GM19324 (cell line): ENCODE measurements at regions not wholly inside any gene's neighbourhood (a gene's known extent, or its start where the extent isn't known, plus 50 kb on each side); places are given as distances from the start of the nearest gene placed in this dataset.

Experiments
- ATAC-seq: cut with Tn5 transposase; IDR thresholded peaks from one replicate; pipeline ENCODE4 v1.9.1; 2021; ENCODE audit warnings: mild to moderate bottlenecking, moderate library complexity; ENCODE audit not compliant: unreplicated experiment, low FRiP score

DNA sequence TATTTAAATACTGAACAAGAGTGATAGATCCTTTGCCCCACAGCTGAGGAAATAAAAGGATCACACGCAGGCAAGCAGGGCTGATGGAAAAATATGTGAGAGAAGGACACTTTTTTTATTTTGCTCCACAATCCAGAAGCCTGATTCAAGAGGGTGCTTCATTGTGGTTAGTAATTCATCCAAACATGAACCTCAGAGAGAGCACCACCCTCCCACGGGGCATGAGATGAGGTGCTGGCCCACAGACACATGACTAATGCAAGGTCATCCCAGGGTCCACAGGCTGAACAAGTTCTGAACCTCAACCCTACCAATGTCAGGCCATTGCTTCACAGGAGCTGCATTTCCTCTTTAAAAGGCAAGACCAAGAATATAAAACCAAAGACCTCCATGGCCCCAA, 239.6 kb downstream of the MREG start:
- no peak for ATAC-seq

DNA sequence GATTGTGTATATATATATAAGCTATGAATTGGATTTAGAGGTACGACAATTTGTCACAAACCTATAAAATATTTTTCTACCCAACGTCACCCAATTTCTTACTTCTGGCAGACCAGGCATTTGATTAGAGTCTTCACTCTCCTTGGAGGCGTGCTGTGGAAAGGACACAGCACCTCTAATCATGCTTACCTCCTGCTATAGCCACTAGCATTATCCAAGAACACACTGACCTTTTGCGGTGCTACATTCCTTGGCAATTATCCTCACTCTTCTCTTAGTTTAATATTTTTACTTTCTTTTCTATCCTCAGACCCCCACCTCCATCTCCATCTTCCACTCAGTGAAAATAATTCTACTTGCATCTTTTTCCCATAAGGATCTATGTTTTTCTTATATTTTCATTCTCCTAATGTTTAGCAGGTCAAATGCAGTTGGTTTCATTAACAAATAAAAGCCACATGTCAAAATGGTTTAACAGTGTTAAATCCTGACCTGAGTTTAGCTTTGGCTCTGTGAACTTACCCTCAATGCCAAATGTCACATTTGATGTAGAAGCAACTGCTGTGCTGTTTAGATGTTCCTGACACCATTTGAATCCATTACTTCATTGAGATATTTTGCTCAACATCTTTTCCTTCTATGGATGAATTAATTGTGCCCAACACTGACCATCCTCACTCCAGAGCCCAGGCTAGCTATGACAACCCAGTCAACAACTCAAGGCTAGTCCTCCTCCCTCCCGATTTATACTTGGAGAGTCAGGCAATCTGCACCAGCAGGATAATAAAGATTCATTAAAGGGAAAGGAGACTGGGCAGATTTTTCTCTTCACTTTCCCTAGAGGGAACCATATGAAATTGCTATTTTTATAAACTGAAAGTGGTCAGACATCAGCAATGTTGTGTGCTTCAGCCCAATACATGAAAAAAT, 240.5 kb downstream of the MREG start:
- no peak for ATAC-seq

DNA sequence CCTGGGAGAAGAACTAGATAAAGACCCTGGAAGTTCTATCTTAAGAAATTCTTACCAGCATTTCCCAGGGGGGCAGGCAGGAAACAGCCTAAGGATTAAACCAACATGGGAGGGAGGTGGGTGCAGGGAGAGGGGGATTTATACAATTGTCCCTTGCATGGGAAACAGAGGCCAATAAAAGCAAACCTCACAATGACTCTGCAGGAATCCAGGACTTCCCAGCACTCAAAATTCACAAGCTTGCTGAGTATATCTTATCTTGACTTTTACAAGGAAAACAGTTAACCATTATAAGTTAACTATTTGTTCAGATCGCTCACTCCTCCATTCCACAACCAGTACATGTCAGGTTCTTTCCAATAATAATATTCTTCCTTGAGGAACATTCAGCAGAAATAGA, 241.3 kb downstream of the MREG start:
- ATAC-seq = no peak

DNA sequence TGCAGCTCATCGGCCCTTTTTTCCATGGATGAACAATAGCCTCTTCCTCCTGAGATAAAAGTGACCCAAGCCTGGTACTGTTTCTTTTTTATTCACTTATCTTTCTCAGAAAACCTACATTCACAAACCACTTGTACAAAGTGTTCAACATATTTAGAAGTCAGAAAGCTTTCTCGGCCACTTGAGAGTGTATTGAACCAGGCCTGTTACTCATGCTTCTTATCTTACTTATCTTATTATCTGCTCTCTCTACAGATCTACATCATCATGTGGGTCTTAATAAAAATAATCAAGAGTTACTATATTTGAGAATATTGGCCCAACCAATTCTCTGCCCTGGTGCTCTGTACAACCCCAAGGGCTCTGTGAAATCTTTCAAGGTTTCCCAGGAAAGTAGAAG, 242.1 kb downstream of the MREG start:
- ATAC-seq = no peak

GRCh38 chr2:215770668-215771067, 242.7 kb downstream of the MREG start:
- ATAC-seq = no peak

GRCh38 chr2:215769246-215769645, 244.1 kb downstream of the MREG start:
- no peak for ATAC-seq

GRCh38 chr2:215767625-215768024, 245.7 kb downstream of the MREG start:
- ATAC-seq = no peak

DNA sequence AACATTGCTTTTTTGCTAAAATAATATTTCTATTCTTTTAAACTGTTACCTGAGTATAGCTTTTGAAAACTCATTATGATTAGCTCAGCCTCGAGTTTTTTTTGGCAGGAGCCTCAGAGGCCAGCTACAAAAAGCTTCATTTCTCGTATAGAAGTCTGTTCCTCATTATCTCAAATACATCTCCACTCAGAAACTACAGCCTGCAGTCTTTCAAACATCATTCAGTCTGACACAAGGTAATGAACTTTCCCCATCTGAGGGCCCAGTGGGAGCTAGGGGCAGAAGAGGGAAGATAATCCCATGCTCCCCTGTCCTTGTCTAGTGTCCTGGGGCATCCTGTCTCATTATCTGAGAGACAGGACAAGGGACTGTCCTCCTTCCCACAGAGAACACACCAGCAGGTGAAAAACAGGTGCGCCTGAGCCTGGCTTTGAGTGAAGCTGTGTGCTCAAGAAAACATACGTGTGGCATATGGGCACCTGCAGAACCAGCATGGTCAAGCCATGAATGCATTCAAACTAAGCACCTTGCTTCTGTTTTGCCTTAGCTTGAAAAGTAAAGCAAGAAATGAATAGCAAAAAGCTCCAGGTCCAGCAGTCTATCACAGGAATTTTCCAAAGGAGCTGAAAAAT, 247.5 kb downstream of the MREG start:
- ATAC-seq = no peak

DNA sequence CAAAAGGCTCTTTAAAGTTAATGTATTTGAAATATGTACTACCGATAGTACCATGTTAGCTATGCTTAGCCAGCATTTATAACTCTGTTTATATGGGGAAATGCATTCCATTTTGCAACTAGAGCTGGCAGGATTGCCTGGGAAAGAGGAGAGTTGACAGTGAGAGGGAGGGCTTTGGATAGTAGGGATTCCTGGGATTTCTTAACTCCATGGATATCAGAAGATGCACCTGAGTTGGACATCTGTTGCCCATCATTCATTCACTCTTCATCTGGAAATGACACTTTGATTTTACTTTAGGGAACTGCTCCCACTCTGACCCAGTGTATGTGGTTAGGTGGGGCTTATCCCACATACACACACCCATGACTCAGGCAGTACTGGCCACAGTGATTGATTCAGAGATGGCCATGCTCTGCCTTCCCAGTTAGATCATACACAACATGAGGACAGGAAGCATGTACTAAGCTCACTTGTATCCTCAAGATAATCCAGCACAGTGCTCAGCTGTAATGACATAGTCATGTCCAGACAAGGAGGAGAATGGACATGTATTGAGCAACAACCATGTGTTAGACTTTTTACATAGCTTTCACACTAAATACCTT, 248.8 kb downstream of the MREG start:
- ATAC-seq = no peak

GRCh38 chr2:215760557-215760956, 252.8 kb downstream of the MREG start:
- ATAC-seq = no peak

GRCh38 chr2:215760091-215760490, 253.3 kb downstream of the MREG start:
- no peak for ATAC-seq

DNA sequence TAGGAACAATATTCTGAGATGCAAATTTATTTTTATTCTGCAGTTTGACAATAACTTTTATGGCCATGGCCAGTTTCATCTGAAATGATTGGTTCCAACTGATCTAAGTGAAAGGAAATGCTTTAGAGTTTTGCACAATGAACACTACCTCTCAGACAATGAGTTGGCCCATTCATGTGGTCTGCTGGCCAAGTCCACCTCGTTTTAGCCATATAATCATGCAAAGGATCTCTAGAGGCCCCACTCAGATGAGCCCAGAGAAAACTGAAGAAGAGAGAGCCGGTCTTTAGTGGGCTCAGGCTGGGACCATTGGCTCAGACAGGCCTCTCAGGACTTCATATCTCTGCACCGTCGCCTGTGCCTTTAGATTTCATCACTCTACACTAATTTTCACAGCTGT, 254.7 kb downstream of the MREG start:
- no peak for ATAC-seq

- no peak for ATAC-seq
These were observed 257.0 kb downstream of the MREG start for GRCh38 chr2:215756346-215756730.

DNA sequence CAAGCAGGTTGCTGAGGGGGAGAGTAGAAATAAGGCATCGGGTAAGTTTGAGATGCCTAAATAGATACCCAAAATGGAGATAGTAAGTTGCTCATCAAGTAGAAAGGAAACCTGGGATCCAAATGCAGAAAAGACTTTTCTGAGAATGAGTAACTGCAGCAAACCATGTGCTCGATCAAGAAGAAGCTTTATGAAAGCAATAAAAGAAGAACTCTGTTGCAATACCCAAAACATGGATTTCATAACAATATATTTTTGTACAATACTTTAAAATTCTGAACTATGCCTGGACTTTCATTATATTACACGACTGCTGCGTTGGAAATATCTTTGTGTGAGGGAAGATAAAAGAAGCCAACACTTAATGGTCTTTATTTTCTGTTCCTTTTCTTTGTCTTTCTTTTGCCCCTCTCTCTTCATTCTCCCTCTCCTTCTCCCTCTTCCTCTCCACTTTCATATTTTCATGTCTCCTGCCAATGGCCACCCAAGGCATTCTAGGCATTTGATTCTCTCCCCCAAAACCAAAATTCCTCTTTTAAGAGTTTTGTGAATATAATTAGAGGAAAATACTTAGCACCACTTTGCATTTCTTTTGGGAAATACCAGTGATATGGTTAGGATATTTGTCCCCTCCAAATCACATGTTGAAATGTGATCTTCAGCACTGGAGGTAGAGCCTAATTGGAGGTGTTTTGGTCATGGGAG, 257.6 kb downstream of the MREG start:
- ATAC-seq = no peak

DNA sequence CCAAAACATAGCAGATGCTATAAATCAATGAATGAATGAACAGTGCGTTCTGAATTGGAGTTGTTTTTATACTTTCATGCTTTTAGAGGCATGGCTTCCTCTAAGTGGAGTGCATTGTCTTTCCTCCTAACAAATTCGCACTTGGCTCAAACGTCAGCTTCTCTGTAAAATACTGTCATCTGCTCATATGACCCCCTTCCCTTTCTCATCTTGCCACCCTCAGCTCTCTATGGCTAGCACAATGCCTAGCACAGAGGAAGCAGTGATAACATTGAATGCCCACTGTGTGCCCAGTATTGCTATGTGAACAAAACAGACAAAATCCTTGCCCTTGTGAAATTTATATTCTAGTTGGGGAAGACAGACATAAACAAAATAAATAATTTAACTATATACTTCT, 258.8 kb downstream of the MREG start:
- no peak for ATAC-seq

- ATAC-seq = no peak
These were observed 259.5 kb downstream of the MREG start for GRCh38 chr2:215753808-215754207.

- ATAC-seq = no peak
These were observed 260.4 kb downstream of the MREG start for GRCh38 chr2:215752991-215753390.

DNA sequence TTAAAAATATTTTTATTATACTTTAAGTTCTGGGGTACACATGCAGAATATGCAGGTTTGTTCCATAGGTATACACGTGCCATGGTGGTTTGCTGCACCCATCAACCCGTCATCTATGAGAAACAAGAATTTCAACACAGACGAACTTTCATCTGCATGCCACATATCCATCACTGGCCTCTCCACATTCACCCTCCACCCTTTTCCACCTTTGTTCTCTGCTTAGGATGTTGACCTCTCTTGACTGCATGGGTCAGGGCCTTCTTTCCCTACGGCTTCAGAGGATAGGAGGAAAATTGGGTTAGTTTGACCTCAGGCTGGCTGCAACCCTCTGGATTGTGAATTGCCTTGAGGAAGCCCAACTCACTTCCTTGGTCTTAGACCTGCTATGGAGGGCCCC, 260.9 kb downstream of the MREG start:
- no peak for ATAC-seq

DNA sequence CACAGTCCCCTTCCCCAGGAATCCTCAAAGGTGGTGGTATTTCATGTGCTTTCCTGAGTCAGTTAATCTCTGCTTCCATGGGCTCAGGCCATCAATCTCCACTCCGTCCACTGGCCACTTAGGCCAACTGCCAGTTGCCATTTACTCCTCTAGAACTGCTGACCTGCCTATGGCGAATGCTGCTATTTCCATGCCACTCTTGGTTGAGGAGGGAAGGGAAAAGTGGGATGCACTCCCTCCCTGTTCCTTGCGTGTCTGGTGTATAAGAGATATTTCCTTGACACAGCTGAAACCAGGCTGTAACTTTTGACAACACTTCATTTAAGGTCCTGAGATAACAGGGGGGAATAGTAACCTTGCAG, 261.5 kb downstream of the MREG start:
- ATAC-seq = no peak

DNA sequence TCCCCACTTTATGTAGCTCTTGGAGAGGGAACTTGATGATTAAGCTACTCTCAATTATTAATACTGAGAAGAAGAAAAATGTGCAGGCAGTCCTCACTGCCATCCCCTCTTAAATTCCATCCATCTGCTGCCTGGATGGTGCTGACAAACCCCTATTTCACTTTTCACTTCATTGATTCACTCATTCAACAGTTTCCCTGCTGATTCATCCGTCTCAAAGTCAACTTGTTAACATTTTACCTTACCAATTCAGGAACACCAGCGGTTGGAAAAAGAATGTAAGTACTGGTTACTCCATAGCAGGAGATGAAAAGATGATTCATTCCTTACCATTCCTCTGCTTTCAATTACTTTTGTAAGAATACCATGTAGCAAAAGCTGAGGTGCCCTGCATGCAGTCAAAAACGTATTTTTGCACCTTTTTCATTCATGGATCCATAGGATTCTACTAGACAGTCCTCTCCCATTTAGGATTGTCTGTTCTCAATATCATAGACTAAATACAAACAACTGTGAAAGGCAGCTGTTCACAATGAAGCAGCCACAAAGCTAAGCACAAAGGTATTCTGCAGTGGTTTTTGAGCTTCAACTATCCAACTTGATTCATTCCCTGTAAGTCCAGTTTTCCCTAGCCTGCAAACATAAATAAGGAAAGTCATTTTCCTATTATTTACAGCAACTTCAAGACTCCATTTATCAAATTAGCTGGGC, 262.0 kb downstream of the MREG start:
- ATAC-seq = no peak

DNA sequence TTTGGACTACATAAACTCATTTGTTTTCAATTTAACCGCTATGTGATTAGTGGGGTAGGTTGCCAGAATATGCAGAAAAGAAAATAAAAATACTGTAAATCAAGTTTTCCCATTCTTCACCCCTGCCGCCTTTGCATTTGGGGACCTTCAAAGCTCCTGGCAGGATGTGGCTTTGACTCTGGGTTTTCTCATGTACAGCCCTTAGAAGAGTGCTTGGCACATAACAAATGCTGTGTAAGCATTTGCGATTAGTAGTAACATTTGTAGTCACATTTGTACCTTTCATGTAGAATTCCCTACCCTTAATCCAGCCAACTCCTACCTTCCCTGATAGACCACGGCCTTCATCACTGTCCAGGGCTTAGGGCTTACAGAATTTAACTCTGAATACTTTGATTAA, 262.6 kb downstream of the MREG start:
- no peak for ATAC-seq
